ENCODE measurements at regions not wholly inside any gene's neighbourhood (a gene's known extent, or its start where the extent isn't known, plus 50 kb on each side); places are given as distances from the start of the nearest gene placed in this dataset.

GRCh38 chr4:83846193-83846830, 310.4 kb downstream of the GPAT3 start:
- no peak for TF ChIP-seq MAZ (IDR thresholded peaks at IDR 0.05; ENCODE audit: borderline replicate concordance, low read depth, low read length)
- no peak for TF ChIP-seq RAD21 (IDR thresholded peaks at IDR 0.05; ENCODE audit: low read length)
- TF ChIP-seq SMC3 (IDR thresholded peaks at IDR 0.05; ENCODE audit: low read depth, low read length), result no peak
- TF ChIP-seq MAFK (IDR thresholded peaks at IDR 0.05; ENCODE audit: low read depth, low read length), result no peak
- TF ChIP-seq CEBPB (IDR thresholded peaks at IDR 0.05; ENCODE audit: low read depth, low read length), result no peak
- TF ChIP-seq POLR2A (IDR thresholded peaks at IDR 0.05; ENCODE audit: low read depth, low read length), result no peak
- no peak for TF ChIP-seq RFX5 (IDR thresholded peaks at IDR 0.05; ENCODE audit: low read depth, low read length)
- no peak for TF ChIP-seq BHLHE40 (IDR thresholded peaks at IDR 0.05; ENCODE audit: low read depth, low read length)
- no peak for TF ChIP-seq NFE2L2 (IDR thresholded peaks at IDR 0.05; ENCODE audit: low read depth, low read length)
- TF ChIP-seq RCOR1 (IDR thresholded peaks at IDR 0.05; ENCODE audit: insufficient replicate concordance, low read length), result no peak
- no peak for TF ChIP-seq CTCF (conservative IDR thresholded peaks at IDR 0.05; ENCODE audit: low read depth, low read length)
- TF ChIP-seq ELK1 (IDR thresholded peaks at IDR 0.05; ENCODE audit: borderline replicate concordance, low read depth, low read length), result no peak
- TF ChIP-seq CHD1 (IDR thresholded peaks at IDR 0.05; ENCODE audit: low read depth, low read length), result no peak
- dilution Hi-C loops (cut with HindIII; ENCODE audit: low sequenced_read_pairs, unreplicated experiment), result no loop called here
- ATAC-seq (ENCODE audit: low read depth) (no peak), DNase-seq (no peak)
- Histone ChIP-seq H2BK20ac (ENCODE audit: low read depth, low read length) (no peak overlapping the region), H3K23ac (ENCODE audit: low read depth, low read length) (no peak overlapping the region), H3K27me3 (ENCODE audit: control insufficient read depth, insufficient read depth, low read length) (no peaks in the 10 kb centered on the region), H3K9me3 (ENCODE audit: control insufficient read depth, insufficient read depth, low read length) (no peaks in the 10 kb centered on the region), H3K4me2 (ENCODE audit: low read depth, low read length) (no peak overlapping the region), H3K36me3 (ENCODE audit: control insufficient read depth, insufficient read depth, low read length) (no peaks in the 10 kb centered on the region), H3K4me1 (ENCODE audit: control insufficient read depth, insufficient read depth, low read length) (peaks cover 7% of the 10 kb centered on the region), H2AFZ (replicated peaks; ENCODE audit: low read length, poor library complexity) (no peak overlapping the region), H2BK120ac (ENCODE audit: low read depth, low read length) (no peak overlapping the region), H2BK5ac (ENCODE audit: low read depth, low read length, poor library complexity, severe bottlenecking) (no peak overlapping the region), H4K91ac (ENCODE audit: insufficient read depth, low read depth, low read length) (no peak overlapping the region), H3K9ac (ENCODE audit: low read depth, low read length) (no peak overlapping the region), H3K79me1 (ENCODE audit: low read depth in 1 of 2, low read length in 2 of 2) (no peaks in the 10 kb centered on the region), H4K8ac (ENCODE audit: low read depth in 2 of 2, low read length in 2 of 2) (no peak overlapping the region), H3K14ac (replicated peaks; ENCODE audit: low read depth, low read length) (no peak overlapping the region), H3K9me1 (ENCODE audit: insufficient read depth, low read length) (peaks cover 3% of the 10 kb centered on the region), H3K56ac (ENCODE audit: extremely low read depth, insufficient read depth, low read length) (no peak overlapping the region), H4K5ac (ENCODE audit: low read depth, low read length) (no peak overlapping the region), H2AK5ac (ENCODE audit: low read depth, low read length) (no peak overlapping the region), H3K4ac (ENCODE audit: low read depth, low read length) (no peak overlapping the region), H3K27ac (ENCODE audit: insufficient read depth, low read length) (no peak overlapping the region), H2BK15ac (ENCODE audit: low read depth, low read length) (no peak overlapping the region), H3K4me3 (ENCODE audit: insufficient read depth, low read depth, low read length) (no peak overlapping the region), H4K20me1 (ENCODE audit: insufficient read depth, low read length) (no peaks in the 10 kb centered on the region), H3K18ac (ENCODE audit: low read depth, low read length) (no peak overlapping the region), H2AK9ac (replicated peaks; ENCODE audit: low read depth, low read length, poor library complexity) (no peak overlapping the region)
- ChIA-PET POLR2A (ENCODE audit: unreplicated experiment) (no interaction called here), CTCF (no interaction called here)
- in situ Hi-C loops (cut with MboI; ENCODE audit: low sequenced_read_pairs), result no loop called here
- no CpG with 5 or more reads among the region's 3 CpGs for WGBS, 2 experiments (ENCODE audit: extremely low coverage in 2 of 2, insufficient read length in 1 of 2)
- intact Hi-C loops (cut with micrococcal nuclease), result no loop called here
- BruUV-seq (replicated peaks), result no TSS peak

Measured in IMR-90 (cell line).